Iris pigment epithelial cell (primary cell): ENCODE measurements at regions not wholly inside any gene's neighbourhood (a gene's known extent, or its start where the extent isn't known, plus 50 kb on each side); places are given as distances from the start of the nearest gene placed in this dataset.
"Not testable (repeated sequence)": the region's sequence is repeated elsewhere in the genome, so short reads cannot be mapped to it uniquely, and the experiment has no call there.

Experiments used
- DNase-seq: peaks from one replicate; pipeline ENCODE4 v3.0.0-alpha.2; 2011; ENCODE audit warnings: low read depth

GRCh38 chr9:99479929-99480328, 257.8 kb downstream of the SEC61B start:
- DNase-seq: no peak

GRCh38 chr9:99485459-99485858, 263.4 kb downstream of the SEC61B start:
- DNase-seq: peak; percentile 74

- DNase-seq: no peak
These were observed 264.6 kb downstream of the SEC61B start for GRCh38 chr9:99486684-99487083.

- no peak for DNase-seq
These were observed 266.3 kb downstream of the SEC61B start for GRCh38 chr9:99488131-99489059.

- DNase-seq: peak; percentile 86
These were observed 267.0 kb downstream of the SEC61B start for GRCh38 chr9:99489060-99489413.

- DNase-seq: peak; percentile 33
These were observed 268.6 kb downstream of the SEC61B start for GRCh38 chr9:99490729-99491128.

- DNase-seq: peak; percentile 6
These were observed 269.5 kb downstream of the SEC61B start for GRCh38 chr9:99491408-99492158.

GRCh38 chr9:99497641-99498040, 275.6 kb downstream of the SEC61B start:
- no peak for DNase-seq

- not testable (repeated sequence) for DNase-seq
These were observed 276.9 kb downstream of the SEC61B start for GRCh38 chr9:99498979-99499378.

- DNase-seq: no peak
These were observed 283.9 kb downstream of the SEC61B start for GRCh38 chr9:99505936-99506335.

GRCh38 chr9:99506747-99507348, 284.8 kb downstream of the SEC61B start:
- DNase-seq: no peak

- no peak for DNase-seq
These were observed 287.1 kb downstream of the SEC61B start for GRCh38 chr9:99509065-99509745.

- no peak for DNase-seq
These were observed 287.9 kb downstream of the SEC61B start for GRCh38 chr9:99509900-99510535.

GRCh38 chr9:99511723-99512122, 289.6 kb downstream of the SEC61B start:
- DNase-seq: no peak

GRCh38 chr9:99513441-99514112, 291.5 kb downstream of the SEC61B start:
- DNase-seq: no peak

- DNase-seq: no peak
These were observed 293.0 kb downstream of the SEC61B start for GRCh38 chr9:99515093-99515492.

- DNase-seq: no peak
These were observed 294.0 kb downstream of the SEC61B start for GRCh38 chr9:99515895-99516656.

GRCh38 chr9:99516657-99517049, 294.6 kb downstream of the SEC61B start:
- DNase-seq: no peak

GRCh38 chr9:99523838-99524237, 297.8 kb upstream of the NR4A3 start:
- no peak for DNase-seq

- DNase-seq: no peak
These were observed 290.4 kb upstream of the NR4A3 start for GRCh38 chr9:99531313-99531712.
